ENCODE measurements at regions not wholly inside any gene's neighbourhood (a gene's known extent, or its start where the extent isn't known, plus 50 kb on each side); places are given as distances from the start of the nearest gene placed in this dataset.

GRCh38 chr5:141800617-141801016 is 77.6 kb downstream of the PCDH1 start:
- Histone ChIP-seq H3K4me3 (no peak overlapping the region), H3K9me3 (no peaks in the 10 kb centered on the region), H3K27me3 (peaks cover 19% of the 10 kb centered on the region), H3K36me3 (no peaks in the 10 kb centered on the region)
- DNase-seq, result no peak

GRCh38 chr5:141799507-141800167 is 78.6 kb downstream of the PCDH1 start:
- DNase-seq, result no peak
- Histone ChIP-seq H3K9me3 (no peaks in the 10 kb centered on the region), H3K27me3 (peaks cover 14% of the 10 kb centered on the region), H3K4me3 (no peak overlapping the region), H3K36me3 (no peaks in the 10 kb centered on the region)

GRCh38 chr5:141797425-141797824 is 80.8 kb downstream of the PCDH1 start:
- Histone ChIP-seq H3K36me3 (no peaks in the 10 kb centered on the region), H3K9me3 (no peaks in the 10 kb centered on the region), H3K27me3 (peaks cover 3% of the 10 kb centered on the region; the same call in 1 of the 2 replicates), H3K4me3 (no peak overlapping the region)
- DNase-seq, result no peak

- DNase-seq, result no peak
- Histone ChIP-seq H3K36me3 (no peaks in the 10 kb centered on the region), H3K27me3 (peaks cover 3% of the 10 kb centered on the region; the same call in 1 of the 2 replicates), H3K9me3 (no peaks in the 10 kb centered on the region), H3K4me3 (no peak overlapping the region)
These were observed 82.8 kb downstream of the PCDH1 start for GRCh38 chr5:141795421-141795820.

GRCh38 chr5:141793881-141794280 is 84.3 kb downstream of the PCDH1 start:
- H3K36me3 ChIP-seq, result no peaks in the 10 kb centered on the region
- peaks cover 3% of the 10 kb centered on the region; the same call in 1 of the 2 replicates for H3K27me3 ChIP-seq
- DNase-seq, result no peak
- H3K9me3 ChIP-seq, result no peaks in the 10 kb centered on the region
- H3K4me3 ChIP-seq, result no peak overlapping the region

- Histone ChIP-seq H3K27me3 (peaks cover 3% of the 10 kb centered on the region; the same call in 1 of the 2 replicates), H3K4me3 (no peak overlapping the region), H3K36me3 (no peaks in the 10 kb centered on the region), H3K9me3 (no peaks in the 10 kb centered on the region)
- no peak for DNase-seq
These were observed 84.8 kb downstream of the PCDH1 start for GRCh38 chr5:141793403-141793802.

- Histone ChIP-seq H3K27me3 (peaks cover 3% of the 10 kb centered on the region; the same call in 1 of the 2 replicates), H3K9me3 (no peaks in the 10 kb centered on the region), H3K36me3 (no peaks in the 10 kb centered on the region), H3K4me3 (no peak overlapping the region)
- no peak for DNase-seq
These were observed 87.6 kb downstream of the PCDH1 start for GRCh38 chr5:141790630-141791029.

GRCh38 chr5:141789330-141789729 is 88.9 kb downstream of the PCDH1 start:
- Histone ChIP-seq H3K27me3 (peaks cover 3% of the 10 kb centered on the region; the same call in 1 of the 2 replicates), H3K4me3 (no peak overlapping the region), H3K9me3 (no peaks in the 10 kb centered on the region), H3K36me3 (no peaks in the 10 kb centered on the region)
- no peak for DNase-seq

- H3K9me3 ChIP-seq, result no peaks in the 10 kb centered on the region
- H3K4me3 ChIP-seq, result no peak overlapping the region
- H3K27me3 ChIP-seq, result peaks cover 3% of the 10 kb centered on the region; the same call in 1 of the 2 replicates
- no peak for DNase-seq
- no peaks in the 10 kb centered on the region for H3K36me3 ChIP-seq
These were observed 89.8 kb downstream of the PCDH1 start for GRCh38 chr5:141788296-141788970.

GRCh38 chr5:141787376-141787775 is 90.8 kb downstream of the PCDH1 start:
- Histone ChIP-seq H3K36me3 (no peaks in the 10 kb centered on the region), H3K27me3 (peaks cover 3% of the 10 kb centered on the region; the same call in 1 of the 2 replicates)
- DNase-seq, result no peak

GRCh38 chr5:141786700-141787099 is 91.5 kb downstream of the PCDH1 start:
- Histone ChIP-seq H3K4me3 (no peak overlapping the region), H3K9me3 (no peaks in the 10 kb centered on the region), H3K36me3 (no peaks in the 10 kb centered on the region), H3K27me3 (0 out of 2 replicates have a peak, but pooled peaks cover under 1% of the 10 kb centered on the region)
- no peak for DNase-seq

More at GRCh38 chr5:141787376-141787775, 90.8 kb downstream of the PCDH1 start:
- H3K4me3 ChIP-seq, result no peak overlapping the region
- H3K9me3 ChIP-seq, result no peaks in the 10 kb centered on the region

- no peaks in the 10 kb centered on the region for H3K27me3 ChIP-seq
- no peak overlapping the region for H3K4me3 ChIP-seq
- no peak for DNase-seq
- H3K9me3 ChIP-seq, result no peaks in the 10 kb centered on the region
- H3K36me3 ChIP-seq, result no peaks in the 10 kb centered on the region
These were observed 92.5 kb downstream of the PCDH1 start for GRCh38 chr5:141785711-141786110.

GRCh38 chr5:141785135-141785534 is 93.1 kb downstream of the PCDH1 start:
- no peaks in the 10 kb centered on the region for H3K27me3 ChIP-seq
- no peak overlapping the region for H3K4me3 ChIP-seq
- no peaks in the 10 kb centered on the region for H3K9me3 ChIP-seq
- no peaks in the 10 kb centered on the region for H3K36me3 ChIP-seq
- DNase-seq, result no peak

- Histone ChIP-seq H3K4me3 (no peak overlapping the region), H3K27me3 (no peaks in the 10 kb centered on the region), H3K9me3 (no peaks in the 10 kb centered on the region), H3K36me3 (no peaks in the 10 kb centered on the region)
- no peak for DNase-seq
These were observed 93.7 kb downstream of the PCDH1 start for GRCh38 chr5:141784529-141784928.

GRCh38 chr5:141783947-141784296 is 94.3 kb downstream of the PCDH1 start:
- no peak for DNase-seq
- Histone ChIP-seq H3K9me3 (no peaks in the 10 kb centered on the region), H3K4me3 (no peak overlapping the region), H3K36me3 (no peaks in the 10 kb centered on the region), H3K27me3 (no peaks in the 10 kb centered on the region)

- Histone ChIP-seq H3K9me3 (no peaks in the 10 kb centered on the region), H3K27me3 (no peaks in the 10 kb centered on the region), H3K4me3 (no peak overlapping the region), H3K36me3 (no peaks in the 10 kb centered on the region)
- peak; percentile 45 for DNase-seq
These were observed 94.9 kb downstream of the PCDH1 start for GRCh38 chr5:141783005-141783946.

- H3K9me3 ChIP-seq, result no peaks in the 10 kb centered on the region
- H3K36me3 ChIP-seq, result no peaks in the 10 kb centered on the region
- H3K4me3 ChIP-seq, result no peak overlapping the region
- DNase-seq, result no peak
- H3K27me3 ChIP-seq, result no peaks in the 10 kb centered on the region
These were observed 96.3 kb downstream of the PCDH1 start for GRCh38 chr5:141781910-141782309.
